ENCODE measurements at regions not wholly inside any gene's neighbourhood (a gene's known extent, or its start where the extent isn't known, plus 50 kb on each side); places are given as distances from the start of the nearest gene placed in this dataset.

- WGBS, 2 donors = 87 to 88% methylated on average over 30 to 37 of the region's 45 CpGs
- Histone ChIP-seq H3K4me1 (peaks cover 5 to 8% of the 10 kb centered on the region in 2 donors), H3K4me3 (replicated peaks in 1 of 3) (no peak overlapping the region), H3K9me3 (no peaks in the 10 kb centered on the region), H3K27ac (no peak overlapping the region), H3K27me3 (no peaks in the 10 kb centered on the region), H3K36me3 (no peaks in the 10 kb centered on the region)
- TF ChIP-seq, protein P1, sequence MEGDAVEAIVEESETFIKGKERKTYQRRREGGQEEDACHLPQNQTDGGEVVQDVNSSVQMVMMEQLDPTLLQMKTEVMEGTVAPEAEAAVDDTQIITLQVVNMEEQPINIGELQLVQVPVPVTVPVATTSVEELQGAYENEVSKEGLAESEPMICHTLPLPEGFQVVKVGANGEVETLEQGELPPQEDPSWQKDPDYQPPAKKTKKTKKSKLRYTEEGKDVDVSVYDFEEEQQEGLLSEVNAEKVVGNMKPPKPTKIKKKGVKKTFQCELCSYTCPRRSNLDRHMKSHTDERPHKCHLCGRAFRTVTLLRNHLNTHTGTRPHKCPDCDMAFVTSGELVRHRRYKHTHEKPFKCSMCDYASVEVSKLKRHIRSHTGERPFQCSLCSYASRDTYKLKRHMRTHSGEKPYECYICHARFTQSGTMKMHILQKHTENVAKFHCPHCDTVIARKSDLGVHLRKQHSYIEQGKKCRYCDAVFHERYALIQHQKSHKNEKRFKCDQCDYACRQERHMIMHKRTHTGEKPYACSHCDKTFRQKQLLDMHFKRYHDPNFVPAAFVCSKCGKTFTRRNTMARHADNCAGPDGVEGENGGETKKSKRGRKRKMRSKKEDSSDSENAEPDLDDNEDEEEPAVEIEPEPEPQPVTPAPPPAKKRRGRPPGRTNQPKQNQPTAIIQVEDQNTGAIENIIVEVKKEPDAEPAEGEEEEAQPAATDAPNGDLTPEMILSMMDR (IDR thresholded peaks at IDR 0.05) = no peak
- no peak for DNase-seq
- intact Hi-C loops (cut with DNase I) = no loop called here
Measured at GRCh38 chr18:79626905-79627749, 52.5 kb upstream of the CTDP1 start.

DNA sequence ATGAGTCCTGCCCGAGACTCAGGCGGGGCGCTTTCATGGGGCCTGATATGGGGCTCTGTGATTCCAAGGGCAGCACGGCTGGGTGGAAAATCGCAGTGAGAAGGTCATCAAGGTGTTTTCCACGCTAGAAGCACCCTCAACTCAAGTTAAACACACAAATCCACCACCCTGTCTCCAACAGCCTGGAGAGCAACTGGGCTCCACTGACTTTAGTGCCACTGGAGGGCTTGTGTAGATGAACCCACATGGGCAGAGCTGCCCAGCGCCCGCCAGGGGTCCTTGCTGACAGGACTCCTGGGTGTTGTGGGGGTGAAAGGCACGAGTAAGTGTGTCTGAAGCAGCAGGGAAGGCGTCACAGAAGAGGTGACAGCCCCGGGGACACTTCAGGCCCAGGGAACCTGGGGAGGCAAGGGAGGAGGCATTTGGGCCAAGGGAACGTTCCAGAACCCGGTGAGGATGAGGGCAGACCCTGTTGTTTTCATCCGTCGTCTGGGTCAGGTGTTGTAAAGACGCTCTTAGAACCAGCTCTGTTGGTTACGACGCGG is 51.8 kb upstream of the CTDP1 start:
- TF ChIP-seq, protein P1 (IDR thresholded peaks at IDR 0.05) = no peak
- TF ChIP-seq POLR2A (IDR thresholded peaks at IDR 0.05) = no peak
- DNase-seq = no peak
- H3K36me3 ChIP-seq = no peaks in the 10 kb centered on the region
- peaks cover 5 to 8% of the 10 kb centered on the region in 2 donors for H3K4me1 ChIP-seq
- H3K4me3 ChIP-seq (replicated peaks in 1 of 3) = no peak overlapping the region
- no peak overlapping the region for H3K27ac ChIP-seq
- H3K9me3 ChIP-seq = no peaks in the 10 kb centered on the region
- intact Hi-C loops (cut with DNase I) = no loop called here
- WGBS, 2 donors = 81 to 85% methylated on average over 16 to 19 of the region's 19 CpGs
- H3K27me3 ChIP-seq = no peaks in the 10 kb centered on the region

GRCh38 chr18:79628416-79629248 is 51.0 kb upstream of the CTDP1 start:
- Histone ChIP-seq H3K9me3 (no peaks in the 10 kb centered on the region), H3K27ac (no peak overlapping the region), H3K27me3 (no peaks in the 10 kb centered on the region), H3K36me3 (no peaks in the 10 kb centered on the region), H3K4me1 (peaks cover 5 to 8% of the 10 kb centered on the region in 2 donors), H3K4me3 (replicated peaks in 1 of 3) (no peak overlapping the region)
- no peak for DNase-seq
- TF ChIP-seq, protein P1 (IDR thresholded peaks at IDR 0.05) = no peak
- no peak for TF ChIP-seq POLR2A (IDR thresholded peaks at IDR 0.05)
- 80 to 82% methylated on average over 30 to 31 of the region's 31 CpGs for WGBS, 2 donors
- intact Hi-C loops (cut with DNase I) = no loop called here

GRCh38 chr18:79629249-79629558 is 50.4 kb upstream of the CTDP1 start:
- Histone ChIP-seq H3K4me3 (replicated peaks in 1 of 3) (no peak overlapping the region), H3K27me3 (no peaks in the 10 kb centered on the region), H3K9me3 (no peaks in the 10 kb centered on the region), H3K36me3 (no peaks in the 10 kb centered on the region), H3K27ac (no peak overlapping the region), H3K4me1 (peaks cover 5 to 8% of the 10 kb centered on the region in 2 donors)
- intact Hi-C loops (cut with DNase I) = no loop called here
- no peak for DNase-seq
- no peak for TF ChIP-seq POLR2A (IDR thresholded peaks at IDR 0.05)
- TF ChIP-seq, protein P1 (IDR thresholded peaks at IDR 0.05) = no peak
- 86 to 89% methylated on average over 8 to 10 of the region's 10 CpGs for WGBS, 2 donors

Data from thyroid gland (tissue), 4 donors.